GM12878 (cell line): ENCODE measurements at regions not wholly inside any gene's neighbourhood (a gene's known extent, or its start where the extent isn't known, plus 50 kb on each side); places are given as distances from the start of the nearest gene placed in this dataset.

Experiments used
- ATAC-seq: fragments of 200-7000 bp; cut with Tn5 transposase; 3 replicates; pipeline ENCODE4 v1.9.1; 2020; ENCODE audit warnings: mild to moderate bottlenecking, moderate library complexity
- BruUV-seq: library from RNA; stranded (reverse); fragments of 400-500 nt; replicated peaks from 2 replicates; lab custom pipeline; 2021; lab: Mats Ljungman, UMichigan
- CTCF ChIA-PET: fragments of 300-600 bp; sonication (Branson Sonifier 250); formaldehyde crosslinking; extraction: SDS; loops from one replicate; lab custom pipeline; 2021; ENCODE audit warnings: inconsistent platforms; lab: Yijun Ruan, JAX
- POLR2A ChIA-PET: fragments of 350-600 bp; formaldehyde crosslinking; extraction: SDS; loops from one replicate; lab custom pipeline; 2021; ENCODE audit warnings: inconsistent platforms; lab: Charles Lee
- RAD21 ChIA-PET: fragments of 300-600 bp; sonication (Branson Sonifier 250); formaldehyde crosslinking; loops from one replicate; lab custom pipeline; 2023; ENCODE audit warnings: antibody characterized with exemption; ENCODE audit not compliant: unreplicated experiment; lab: Charles Lee
- SMC1A ChIA-PET: fragments of 300-600 bp; sonication (Branson Sonifier 250); formaldehyde crosslinking; loops from one replicate; lab custom pipeline; 2023; ENCODE audit not compliant: unreplicated experiment, uncharacterized antibody; lab: Charles Lee
- DNase-seq: peaks from one replicate; pipeline ENCODE4 v3.0.0-alpha.2; 2011; ENCODE audit warnings: low read depth, low spot score
- FAIRE-seq: peaks from 3 replicates; lab custom pipeline; 2011; peaks lifted over from hg19 to GRCh38; lab: Jason Lieb, UNC
- H2AFZ ChIP-seq: 2 replicates; pipeline ENCODE4 v1.6.0; 2011; ENCODE audit warnings: low read depth, low read length, control low read depth; ENCODE audit not compliant: control insufficient read depth
- H3K27ac ChIP-seq: 2 replicates; pipeline ENCODE4 v1.5.1; 2011; ENCODE audit warnings: control low read depth; ENCODE audit not compliant: control insufficient read depth, insufficient read depth
- H3K27me3 ChIP-seq, 2 experiments: replicated peaks in 1 of 2; 2 replicates each; pipeline versions ENCODE4 v1.6.0 to v1.6.1; 2011; ENCODE audit warnings: low read length in 1 of 2; ENCODE audit not compliant: control insufficient read depth in 2 of 2, insufficient read depth in 2 of 2
- H3K36me3 ChIP-seq, 2 experiments: 2 replicates each; pipeline ENCODE4 v1.5.1; 2011; ENCODE audit warnings: low read length in 1 of 2; ENCODE audit not compliant: control insufficient read depth in 2 of 2, insufficient read depth in 2 of 2
- H3K4me1 ChIP-seq: 2 replicates; pipeline ENCODE4 v1.6.1; 2011; ENCODE audit warnings: mild to moderate bottlenecking, low read length, moderate library complexity, mixed read lengths; ENCODE audit not compliant: control insufficient read depth, insufficient read depth
- H3K4me2 ChIP-seq: 2 replicates; pipeline ENCODE4 v1.6.0; 2011; ENCODE audit warnings: control low read depth; ENCODE audit not compliant: control insufficient read depth, insufficient read depth
- H3K4me3 ChIP-seq: fragments of 200-600 bp; sonication (generic); 2 replicates; pipeline ENCODE4 v1.5.1; 2016
- H3K79me2 ChIP-seq: 2 replicates; pipeline ENCODE4 v1.6.0; 2011; ENCODE audit warnings: low read length; ENCODE audit not compliant: control insufficient read depth, insufficient read depth
- H3K9ac ChIP-seq: 2 replicates; pipeline ENCODE4 v1.8.0; 2011; ENCODE audit warnings: low read length, control low read depth, mixed read lengths; ENCODE audit not compliant: control insufficient read depth, insufficient read depth
- H3K9me3 ChIP-seq: replicated peaks from 3 replicates; pipeline ENCODE4 v1.5.1; 2011; ENCODE audit warnings: mild to moderate bottlenecking, low read length; ENCODE audit not compliant: control insufficient read depth, insufficient read depth
- H4K20me1 ChIP-seq: 2 replicates; pipeline ENCODE4 v1.6.0; 2011; ENCODE audit not compliant: control insufficient read depth, insufficient read depth
- BCLAF1 ChIP-seq: fragments of 450-650 bp; IDR thresholded peaks from 2 replicates; pipeline ENCODE4 v1.6.1; 2017; ENCODE audit warnings: antibody characterized with exemption, mild to moderate bottlenecking, moderate library complexity
- ESRRA ChIP-seq: IDR thresholded peaks from 2 replicates; pipeline ENCODE4 v1.6.1; 2012; ENCODE audit warnings: mild to moderate bottlenecking, low read length, improper control_type of control experiment
- FOS ChIP-seq: IDR thresholded peaks from 3 replicates; pipeline ENCODE4 v1.6.1; 2011; ENCODE audit warnings: borderline replicate concordance; ENCODE audit not compliant: insufficient read length; ENCODE audit errors: extremely low read depth
- IRF3 ChIP-seq: fragments of 450-650 bp; IDR thresholded peaks from 2 replicates; pipeline ENCODE4 v1.6.1; 2014; ENCODE audit warnings: mild to moderate bottlenecking
- LARP7 ChIP-seq: fragments of 450-650 bp; IDR thresholded peaks from 2 replicates; pipeline ENCODE4 v1.6.1; 2017; ENCODE audit warnings: mild to moderate bottlenecking
- SUZ12 ChIP-seq: fragments of 200-600 bp; sonication (generic); IDR thresholded peaks from one replicate; pipeline ENCODE4 v1.6.1; 2018; ENCODE audit warnings: antibody characterized with exemption, mild to moderate bottlenecking; ENCODE audit not compliant: unreplicated experiment
- TAF1 ChIP-seq: IDR thresholded peaks from 2 replicates; pipeline ENCODE4 v1.6.1; 2011; ENCODE audit warnings: mild to moderate bottlenecking, low read depth, low read length, borderline replicate concordance
- ZBED1 ChIP-seq: IDR thresholded peaks from 2 replicates; pipeline ENCODE4 v1.6.1; 2016; ENCODE audit warnings: borderline replicate concordance
- ZNF274 ChIP-seq: IDR thresholded peaks from one replicate; pipeline ENCODE4 v1.8.0; 2011; ENCODE audit not compliant: insufficient read length, insufficient read depth
- ZNF592 ChIP-seq: fragments of 450-650 bp; IDR thresholded peaks from 2 replicates; pipeline ENCODE4 v1.6.1; 2017; ENCODE audit warnings: mild to moderate bottlenecking, moderate library complexity
- WGBS: methylation state at CpG from one replicate; pipeline ENCODE4 v1.1.6; 2016; ENCODE audit warnings: low lambda C conversion rate; ENCODE audit not compliant: insufficient replicate concordance, insufficient coverage; ENCODE audit errors: missing lambda C conversion rate; 5-methylcytosine and 5-hydroxymethylcytosine counted together
- in situ Hi-C: fragments of 300-500 bp; cut with MboI; formaldehyde crosslinking; loops from 9 replicates; pipeline ENCODE4 v1.14.3; 2018; ENCODE audit warnings: mixed read lengths
- intact Hi-C: fragments of 100-400 bp; cut with micrococcal nuclease; formaldehyde crosslinking; loops from one replicate; pipeline ENCODE4 v1.14.2; 2022; ENCODE audit not compliant: unreplicated experiment
- TF ChIP-seq, protein P1 (sequence below): fragments of 450-650 bp; IDR thresholded peaks from 2 replicates; pipeline ENCODE4 v1.6.1; 2017; ENCODE audit warnings: mild to moderate bottlenecking, moderate library complexity

GRCh38 chr13:44860454-44860853, 128.8 kb downstream of the NUFIP1 start:
- no peak overlapping the region for H3K4me2 ChIP-seq
- no peaks in the 10 kb centered on the region for H3K79me2 ChIP-seq
- SMC1A ChIA-PET, result no interaction called here
- POLR2A ChIA-PET, result no interaction called here
- no peak overlapping the region for H2AFZ ChIP-seq
- peaks cover 0 to 4% of the 10 kb centered on the region in 2 experiments; a peak in 3 of 4 replicates for H3K27me3 ChIP-seq
- no peak overlapping the region for H3K9ac ChIP-seq
- no TSS peak for BruUV-seq
- no peaks in the 10 kb centered on the region for H3K36me3 ChIP-seq
- 7% methylated on average over 2 of the region's 2 CpGs for WGBS
- H3K27ac ChIP-seq, result no peak overlapping the region
- no peak overlapping the region for H3K4me3 ChIP-seq
- intact Hi-C loops, result no loop called here
- no peaks in the 10 kb centered on the region for H3K4me1 ChIP-seq
- FAIRE-seq, result no peak
- CTCF ChIA-PET, result interaction anchor here (1.2 kb wide), 1 partner anchor 10 kb away, joined by 4 read pairs; no protein-coding TSS in a partner anchor
- in situ Hi-C loops, result no loop called here
- no peak for DNase-seq
- RAD21 ChIA-PET, result no interaction called here
- no peaks in the 10 kb centered on the region for H4K20me1 ChIP-seq
- no peak for ATAC-seq
- H3K9me3 ChIP-seq, result no peaks in the 10 kb centered on the region; the same call in 2 of the 3 replicates
- TF ChIP-seq BCLAF1 (no peak), ZBED1 (no peak), TAF1 (no peak), FOS (no peak), LARP7 (no peak), ZNF274 (no peak), ESRRA (no peak), IRF3 (no peak), ZNF592 (no peak), SUZ12 (no peak)
- TF ChIP-seq, protein P1, sequence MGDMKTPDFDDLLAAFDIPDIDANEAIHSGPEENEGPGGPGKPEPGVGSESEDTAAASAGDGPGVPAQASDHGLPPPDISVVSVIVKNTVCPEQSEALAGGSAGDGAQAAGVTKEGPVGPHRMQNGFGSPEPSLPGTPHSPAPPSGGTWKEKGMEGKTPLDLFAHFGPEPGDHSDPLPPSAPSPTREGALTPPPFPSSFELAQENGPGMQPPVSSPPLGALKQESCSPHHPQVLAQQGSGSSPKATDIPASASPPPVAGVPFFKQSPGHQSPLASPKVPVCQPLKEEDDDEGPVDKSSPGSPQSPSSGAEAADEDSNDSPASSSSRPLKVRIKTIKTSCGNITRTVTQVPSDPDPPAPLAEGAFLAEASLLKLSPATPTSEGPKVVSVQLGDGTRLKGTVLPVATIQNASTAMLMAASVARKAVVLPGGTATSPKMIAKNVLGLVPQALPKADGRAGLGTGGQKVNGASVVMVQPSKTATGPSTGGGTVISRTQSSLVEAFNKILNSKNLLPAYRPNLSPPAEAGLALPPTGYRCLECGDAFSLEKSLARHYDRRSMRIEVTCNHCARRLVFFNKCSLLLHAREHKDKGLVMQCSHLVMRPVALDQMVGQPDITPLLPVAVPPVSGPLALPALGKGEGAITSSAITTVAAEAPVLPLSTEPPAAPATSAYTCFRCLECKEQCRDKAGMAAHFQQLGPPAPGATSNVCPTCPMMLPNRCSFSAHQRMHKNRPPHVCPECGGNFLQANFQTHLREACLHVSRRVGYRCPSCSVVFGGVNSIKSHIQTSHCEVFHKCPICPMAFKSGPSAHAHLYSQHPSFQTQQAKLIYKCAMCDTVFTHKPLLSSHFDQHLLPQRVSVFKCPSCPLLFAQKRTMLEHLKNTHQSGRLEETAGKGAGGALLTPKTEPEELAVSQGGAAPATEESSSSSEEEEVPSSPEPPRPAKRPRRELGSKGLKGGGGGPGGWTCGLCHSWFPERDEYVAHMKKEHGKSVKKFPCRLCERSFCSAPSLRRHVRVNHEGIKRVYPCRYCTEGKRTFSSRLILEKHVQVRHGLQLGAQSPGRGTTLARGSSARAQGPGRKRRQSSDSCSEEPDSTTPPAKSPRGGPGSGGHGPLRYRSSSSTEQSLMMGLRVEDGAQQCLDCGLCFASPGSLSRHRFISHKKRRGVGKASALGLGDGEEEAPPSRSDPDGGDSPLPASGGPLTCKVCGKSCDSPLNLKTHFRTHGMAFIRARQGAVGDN, result no peak
